Heart left ventricle (tissue), 13 donors: ENCODE measurements at regions not wholly inside any gene's neighbourhood (a gene's known extent, or its start where the extent isn't known, plus 50 kb on each side); places are given as distances from the start of the nearest gene placed in this dataset.

Source experiments
- CTCF ChIP-seq, 12 donors: fragments of 200-600 bp; sonication (generic) in 4 of 12; IDR thresholded peaks; one replicate each; pipeline versions ENCODE4 v1.5.0 to v1.8.0; 2018 to 2022; ENCODE audit warnings: antibody characterized with exemption in 12 of 12, mild to moderate bottlenecking in 5 of 12
- POLR2A ChIP-seq, 2 donors: fragments of 450-650 bp; IDR thresholded peaks; one replicate each; pipeline ENCODE4 v1.6.1; 2017; ENCODE audit warnings: antibody characterized with exemption in 2 of 2, mild to moderate bottlenecking in 2 of 2, moderate library complexity in 2 of 2
- donor health status: ischemic (EF 13 %, LVEDD 7.1; RV severe dilation, severe dysfunction).
- donor health status: DM: no; HTN: yes; CAD: no.
- donor health status: DM: no; HTN: no; CAD: no.
- donor health status: ischemic (EF 25% LVEDD 6.9; RV normal size, moderate dysfunction).
- donor health status: ischemic (EF 25% LVEDD 5.7; RV mildly dilated, moderate dysfunction).
- donor health status: ischemic (EF 35%, LVEDD 5.7; RV mildly dilated, moderate dysfunction).
- donor health status: nonischemic (EF 11% LVEDD 7.7; RV severe dilation, severe dysfunction).
- donor health status: DM: yes; HTN: yes; CAD: no.
- donor health status: PGD.
- donor health status: ischemic (EF 29% LVEDD 5.4; RV normal size, mild dysfunction).
- donor health status: nonischemic (EF 23%, LVEDD 6.1; RV moderate dilation, normal function).

DNA sequence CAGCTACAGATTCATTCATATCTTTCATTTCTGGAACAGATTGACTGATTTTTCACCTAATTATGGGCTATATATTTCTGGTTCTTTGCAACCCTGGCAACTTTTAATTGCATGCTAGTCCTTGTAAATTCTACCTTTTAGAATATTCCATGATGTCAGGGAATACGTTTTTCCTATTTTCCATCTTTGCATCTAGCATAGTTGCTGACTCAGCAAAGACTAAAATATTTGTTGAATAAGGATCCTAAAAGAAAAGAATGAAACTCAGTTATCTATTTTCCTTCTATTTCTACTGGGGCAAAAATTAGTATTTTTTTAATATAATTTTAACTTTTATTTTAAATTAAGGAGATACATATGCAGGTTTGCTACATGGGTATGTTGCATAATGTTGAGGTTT lies 438.3 kb downstream of the GXYLT1 start:
- no peak for TF ChIP-seq POLR2A (IDR thresholded peaks at IDR 0.05)
- no peak for TF ChIP-seq CTCF (IDR thresholded peaks at IDR 0.05)
